ENCODE measurements at regions not wholly inside any gene's neighbourhood (a gene's known extent, or its start where the extent isn't known, plus 50 kb on each side); places are given as distances from the start of the nearest gene placed in this dataset.
A peak's percentile ranks its signal among the peaks of the same experiment; 100 is the strongest.
"Not testable (repeated sequence)": the region's sequence is repeated elsewhere in the genome, so short reads cannot be mapped to it uniquely, and the experiment has no call there.

GRCh38 chr12:46963977-46964971, 115.1 kb upstream of the PCED1B start:
- intact Hi-C loops (cut with DNase I) = no loop called here
- H3K27ac ChIP-seq = peak overlapping the region; percentile 56 to 64
- DNase-seq (ENCODE audit: low spot score in 2 of 2) = no peak

DNA sequence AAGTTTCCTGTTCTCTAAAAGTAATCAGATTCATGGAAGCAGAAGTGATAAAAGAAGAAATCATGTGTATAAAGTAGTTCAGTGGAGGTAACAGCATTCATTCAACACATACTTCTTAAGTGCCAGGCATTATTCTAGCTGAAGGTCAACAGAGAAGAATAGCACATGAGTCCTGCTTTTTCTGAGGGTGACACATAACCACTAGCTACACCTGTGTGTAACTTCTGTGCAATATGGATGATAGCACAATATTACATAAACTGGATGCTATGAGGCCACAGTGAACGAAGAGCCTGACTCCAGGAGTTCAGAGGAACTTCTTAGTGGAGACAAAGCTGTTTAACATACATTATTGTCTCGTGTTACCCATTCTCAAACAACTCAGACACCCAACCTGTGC, 114.3 kb upstream of the PCED1B start:
- no peaks in the 10 kb centered on the region for H3K27me3 ChIP-seq
- intact Hi-C loops (cut with DNase I) = no loop called here
- no peaks in the 10 kb centered on the region for H3K36me3 ChIP-seq
- H3K4me3 ChIP-seq = no peak overlapping the region
- no peak for DNase-seq (ENCODE audit: low spot score in 2 of 2)
- peak overlapping the region; percentile 1 to 64 for H3K27ac ChIP-seq
- peaks cover 0 to 6% of the 10 kb centered on the region in 2 donors for H3K4me1 ChIP-seq
- TF ChIP-seq CTCF (IDR thresholded peaks at IDR 0.05) = no peak
- no peaks in the 10 kb centered on the region for H3K9me3 ChIP-seq

More at GRCh38 chr12:46963977-46964971, 115.1 kb upstream of the PCED1B start:
- Histone ChIP-seq H3K9me3 (no peaks in the 10 kb centered on the region), H3K36me3 (no peaks in the 10 kb centered on the region), H3K4me3 (peak overlapping the region in 1 of 2 donors; percentile 29), H3K27me3 (no peaks in the 10 kb centered on the region), H3K4me1 (peaks cover 0 to 6% of the 10 kb centered on the region in 2 donors)
- TF ChIP-seq CTCF (IDR thresholded peaks at IDR 0.05) = no peak

DNA sequence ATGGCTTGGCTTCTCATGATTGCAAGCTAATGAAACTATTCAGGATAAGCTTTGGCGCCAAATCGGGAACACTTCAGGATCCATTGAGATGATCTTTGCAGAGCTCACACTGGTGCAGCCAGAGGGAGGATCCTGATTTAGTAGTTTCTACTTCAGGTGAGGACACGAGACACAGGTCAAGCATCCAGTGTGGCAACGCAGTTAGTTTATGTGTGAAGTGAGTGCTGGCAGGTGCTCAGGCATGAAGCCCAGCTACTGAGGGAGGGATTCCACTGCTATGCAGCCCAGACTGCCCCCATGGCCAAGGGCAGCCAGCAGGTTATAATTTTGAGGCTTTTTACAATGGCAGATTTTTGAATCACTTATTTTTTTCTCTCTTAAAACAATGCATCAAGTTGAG, 113.5 kb upstream of the PCED1B start:
- TF ChIP-seq CTCF (IDR thresholded peaks at IDR 0.05) = no peak
- Histone ChIP-seq H3K27me3 (no peaks in the 10 kb centered on the region), H3K36me3 (no peaks in the 10 kb centered on the region), H3K4me3 (no peak overlapping the region), H3K9me3 (no peaks in the 10 kb centered on the region), H3K4me1 (peaks cover 0 to 6% of the 10 kb centered on the region in 2 donors), H3K27ac (no peak overlapping the region)
- intact Hi-C loops (cut with DNase I) = no loop called here
- DNase-seq (ENCODE audit: low spot score in 2 of 2) = no peak

GRCh38 chr12:46970636-46971035, 108.8 kb upstream of the PCED1B start:
- intact Hi-C loops (cut with DNase I) = no loop called here
- TF ChIP-seq CTCF (IDR thresholded peaks at IDR 0.05) = no peak
- H3K27me3 ChIP-seq = no peaks in the 10 kb centered on the region
- H3K4me3 ChIP-seq = no peak overlapping the region
- no peak overlapping the region for H3K27ac ChIP-seq
- H3K36me3 ChIP-seq = no peaks in the 10 kb centered on the region
- no peaks in the 10 kb centered on the region for H3K4me1 ChIP-seq
- DNase-seq (ENCODE audit: low spot score in 2 of 2) = no peak
- H3K9me3 ChIP-seq = no peaks in the 10 kb centered on the region

GRCh38 chr12:46973937-46974336, 105.5 kb upstream of the PCED1B start:
- intact Hi-C loops (cut with DNase I); H3K4me3 ChIP-seq; H3K36me3 ChIP-seq; H3K4me1 ChIP-seq; DNase-seq (ENCODE audit: low spot score in 2 of 2); H3K27me3 ChIP-seq; H3K27ac ChIP-seq; H3K9me3 ChIP-seq: not testable (repeated sequence)

- intact Hi-C loops (cut with DNase I) = no loop called here
- H3K27ac ChIP-seq = no peak overlapping the region
- no peak for TF ChIP-seq CTCF (IDR thresholded peaks at IDR 0.05)
- H3K4me3 ChIP-seq = no peak overlapping the region
- H3K36me3 ChIP-seq = no peaks in the 10 kb centered on the region
- no peaks in the 10 kb centered on the region for H3K27me3 ChIP-seq
- no peaks in the 10 kb centered on the region for H3K9me3 ChIP-seq
- no peak for DNase-seq (ENCODE audit: low spot score in 2 of 2)
- no peaks in the 10 kb centered on the region for H3K4me1 ChIP-seq
Measured at GRCh38 chr12:46977871-46978375, 101.5 kb upstream of the PCED1B start.

Data from ascending aorta (tissue), 2 donors.